Activated CD8-positive, alpha-beta memory T cell treated with anti-CD3 and anti-CD28 coated beads, Interleukin-2, amount 50 U/mL, for 48 hours (primary cell): ENCODE measurements at regions not wholly inside any gene's neighbourhood (a gene's known extent, or its start where the extent isn't known, plus 50 kb on each side); places are given as distances from the start of the nearest gene placed in this dataset.
"Not testable (repeated sequence)": the region's sequence is repeated elsewhere in the genome, so short reads cannot be mapped to it uniquely, and the experiment has no call there.

Experiments used
- DNase-seq: peaks from one replicate; pipeline ENCODE4 v3.0.0-alpha.2; 2020

- no peak for DNase-seq
Measured at GRCh38 chr5:99104538-99105132, 175.8 kb upstream of the CHD1 start.

- no peak for DNase-seq
Measured at GRCh38 chr5:99102073-99102697, 173.4 kb upstream of the CHD1 start.

GRCh38 chr5:99099691-99100090 is 170.9 kb upstream of the CHD1 start:
- no peak for DNase-seq

- DNase-seq, result no peak
Measured at GRCh38 chr5:99089822-99090549, 161.2 kb upstream of the CHD1 start.

GRCh38 chr5:99088309-99088708 is 159.5 kb upstream of the CHD1 start:
- no peak for DNase-seq

GRCh38 chr5:99083197-99083596 is 154.4 kb upstream of the CHD1 start:
- DNase-seq, result no peak

- no peak for DNase-seq
Measured at GRCh38 chr5:99081711-99082110, 152.9 kb upstream of the CHD1 start.

GRCh38 chr5:99076723-99077640 is 148.2 kb upstream of the CHD1 start:
- no peak for DNase-seq

GRCh38 chr5:99072846-99073245 is 144.0 kb upstream of the CHD1 start:
- DNase-seq, result no peak

- DNase-seq, result no peak
Measured at GRCh38 chr5:99070822-99071221, 142.0 kb upstream of the CHD1 start.

- no peak for DNase-seq
Measured at GRCh38 chr5:99070362-99070761, 141.6 kb upstream of the CHD1 start.

- no peak for DNase-seq
Measured at GRCh38 chr5:99068944-99069650, 140.3 kb upstream of the CHD1 start.

- no peak for DNase-seq
Measured at GRCh38 chr5:99063737-99064136, 134.9 kb upstream of the CHD1 start.

- no peak for DNase-seq
Measured at GRCh38 chr5:99061711-99062110, 132.9 kb upstream of the CHD1 start.

GRCh38 chr5:99061299-99061698 is 132.5 kb upstream of the CHD1 start:
- no peak for DNase-seq

GRCh38 chr5:99060306-99061261 is 131.8 kb upstream of the CHD1 start:
- DNase-seq, result peak; percentile 94

GRCh38 chr5:99059685-99060084 is 130.9 kb upstream of the CHD1 start:
- no peak for DNase-seq

GRCh38 chr5:99058466-99058865 is 129.7 kb upstream of the CHD1 start:
- no peak for DNase-seq

- DNase-seq, result no peak
Measured at GRCh38 chr5:99054972-99055371, 126.2 kb upstream of the CHD1 start.

GRCh38 chr5:99045871-99046270 is 117.1 kb upstream of the CHD1 start:
- DNase-seq, result no peak

GRCh38 chr5:99043257-99043656 is 114.5 kb upstream of the CHD1 start:
- DNase-seq, result not testable (repeated sequence)
